Activated naive CD8-positive, alpha-beta T cell treated with anti-CD3 and anti-CD28 coated beads, Interleukin-2, amount 10 ng/mL, durations not matched to agents 7 days and 5 days (primary cell): ENCODE measurements at regions not wholly inside any gene's neighbourhood (a gene's known extent, or its start where the extent isn't known, plus 50 kb on each side); places are given as distances from the start of the nearest gene placed in this dataset.
A peak's percentile ranks its signal among the peaks of the same experiment; 100 is the strongest.

Source experiments
- ATAC-seq: fragments of 150-1000 bp; cut with Tn5 transposase; one replicate; pipeline ENCODE4 v1.10.0; 2021; ENCODE audit warnings: low read depth, moderate library complexity
- POLR2A ChIA-PET: fragments of 350-600 bp; sonication (Branson Sonifier 250); formaldehyde crosslinking; loops from one replicate; lab custom pipeline; 2021; ENCODE audit warnings: antibody characterized with exemption; lab: Charles Lee
- DNase-seq: peaks from one replicate; pipeline ENCODE4 v3.0.0; 2021
- H3K27ac Mint-ChIP-seq: one replicate; pipeline ENCODE4 v1.8.0; 2022; ENCODE audit warnings: mild to moderate bottlenecking, mixed read lengths
- H3K27me3 Mint-ChIP-seq: one replicate; pipeline ENCODE4 v1.8.0; 2022; ENCODE audit warnings: mild to moderate bottlenecking, moderate library complexity, mixed read lengths
- H3K36me3 Mint-ChIP-seq: one replicate; pipeline ENCODE4 v1.8.0; 2021; ENCODE audit warnings: mild to moderate bottlenecking, mixed read lengths
- H3K4me1 Mint-ChIP-seq: one replicate; pipeline ENCODE4 v1.8.0; 2021; ENCODE audit warnings: mixed read lengths
- H3K4me3 Mint-ChIP-seq: one replicate; pipeline ENCODE4 v1.8.0; 2022; ENCODE audit warnings: mild to moderate bottlenecking, moderate library complexity, mixed read lengths
- H3K9me3 Mint-ChIP-seq: one replicate; pipeline ENCODE4 v1.8.0; 2021; ENCODE audit warnings: mixed read lengths

DNA sequence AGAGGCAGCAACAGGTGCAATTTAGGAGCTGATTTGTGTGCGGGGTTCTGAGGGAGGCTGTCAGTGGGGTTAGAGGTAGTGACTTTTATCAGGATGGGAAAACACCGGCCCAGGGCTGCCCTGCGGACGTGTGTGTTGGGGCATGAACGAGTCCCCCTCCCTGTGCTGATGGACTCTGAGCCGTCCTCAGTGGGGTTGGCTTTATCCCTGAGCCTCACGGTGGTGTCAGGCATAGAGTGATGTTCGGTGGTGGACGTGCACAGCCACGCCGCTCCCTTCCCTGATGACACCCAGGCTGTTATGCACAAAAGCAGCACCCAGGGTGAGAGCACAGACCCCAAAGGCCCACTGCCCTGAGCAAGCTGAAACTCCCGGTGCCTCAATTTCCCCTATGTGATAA, 809.1 kb downstream of the BRD1 start:
- Mint-ChIP-seq H3K27me3 (no peaks in the 10 kb centered on the region), H3K9me3 (no peaks in the 10 kb centered on the region), H3K4me3 (no peak overlapping the region), H3K4me1 (no peaks in the 10 kb centered on the region), H3K27ac (no peak overlapping the region), H3K36me3 (no peaks in the 10 kb centered on the region)
- DNase-seq = peak; percentile 7
- POLR2A ChIA-PET = no interaction called here
- ATAC-seq = no peak

DNA sequence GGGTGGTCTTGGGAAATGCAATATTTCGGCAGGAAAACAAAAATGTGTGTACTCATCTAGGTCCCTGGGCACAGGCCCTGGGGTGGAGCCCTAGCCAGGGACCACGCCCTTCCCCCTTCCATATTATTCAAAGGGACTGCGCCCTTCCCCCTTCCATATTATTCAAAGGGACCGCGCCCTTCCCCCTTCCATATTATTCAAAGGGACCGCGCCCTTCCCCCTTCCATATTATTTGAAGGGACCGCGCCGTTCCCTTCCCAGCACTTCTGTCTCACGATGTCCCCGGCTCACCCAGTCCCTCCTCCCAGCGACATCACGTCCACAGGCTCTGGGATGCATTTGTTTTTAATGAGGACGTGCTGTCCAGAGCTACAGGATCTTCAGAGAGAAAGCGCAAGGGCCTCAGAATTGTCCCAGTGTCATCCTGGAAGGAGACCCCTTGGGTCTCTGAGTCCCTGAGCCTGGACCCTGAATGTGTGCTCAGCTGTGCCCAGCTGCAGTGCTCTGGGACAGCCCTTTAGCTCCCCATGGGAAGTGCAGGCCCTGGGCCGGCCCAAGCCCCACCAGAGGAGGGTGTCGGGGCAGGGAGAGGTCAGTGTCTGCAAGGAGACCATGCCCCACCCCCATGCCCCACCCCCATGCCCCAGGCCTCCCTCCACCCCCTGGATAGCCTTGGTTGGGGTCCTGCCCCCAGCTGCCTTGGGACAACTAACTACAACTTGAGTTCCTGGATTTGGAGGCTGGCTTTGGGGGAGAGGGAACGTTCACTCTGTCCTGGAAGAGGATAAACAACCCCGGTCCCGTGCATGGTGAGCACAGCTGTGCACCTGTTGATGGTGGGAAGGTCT, 810.0 kb downstream of the BRD1 start:
- DNase-seq = peak; percentile 8
- no peak for ATAC-seq
- H3K27me3 Mint-ChIP-seq = no peaks in the 10 kb centered on the region
- POLR2A ChIA-PET = no interaction called here
- no peaks in the 10 kb centered on the region for H3K9me3 Mint-ChIP-seq
- H3K4me3 Mint-ChIP-seq = no peak overlapping the region
- H3K27ac Mint-ChIP-seq = no peak overlapping the region
- no peaks in the 10 kb centered on the region for H3K4me1 Mint-ChIP-seq
- H3K36me3 Mint-ChIP-seq = no peaks in the 10 kb centered on the region

DNA sequence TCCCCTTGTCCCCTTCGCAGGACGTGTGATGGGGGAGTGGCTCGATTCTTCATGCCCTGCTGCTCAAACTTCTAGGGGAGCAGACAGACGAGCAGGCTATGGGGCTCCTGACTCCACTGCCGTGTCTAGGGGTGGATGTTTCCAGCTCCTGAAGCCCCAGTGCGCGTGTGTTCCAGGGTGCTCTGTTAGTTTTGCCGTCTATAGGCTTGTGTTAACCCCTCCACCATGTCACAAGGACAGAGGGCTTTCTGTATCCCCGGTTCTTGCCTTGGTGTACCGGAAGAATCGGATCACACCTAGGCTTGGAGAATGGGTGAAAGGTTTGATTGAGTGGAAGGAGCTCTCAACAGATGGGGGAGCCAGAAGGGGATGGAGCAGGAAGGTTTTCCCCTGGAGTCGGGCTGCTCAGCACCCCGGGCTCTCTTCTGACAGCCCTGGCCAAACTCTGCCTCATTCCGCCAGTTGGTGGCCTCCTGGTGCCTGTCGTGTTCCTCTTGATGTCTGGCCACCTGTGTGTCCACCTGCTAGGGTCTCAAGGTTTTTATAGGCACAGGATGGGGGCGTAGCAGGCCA, 810.7 kb downstream of the BRD1 start:
- DNase-seq (peak; percentile 3), ATAC-seq (no peak)
- Mint-ChIP-seq H3K27ac (no peak overlapping the region), H3K9me3 (no peaks in the 10 kb centered on the region), H3K36me3 (no peaks in the 10 kb centered on the region), H3K27me3 (no peaks in the 10 kb centered on the region), H3K4me3 (no peak overlapping the region), H3K4me1 (no peaks in the 10 kb centered on the region)
- POLR2A ChIA-PET = no interaction called here

DNA sequence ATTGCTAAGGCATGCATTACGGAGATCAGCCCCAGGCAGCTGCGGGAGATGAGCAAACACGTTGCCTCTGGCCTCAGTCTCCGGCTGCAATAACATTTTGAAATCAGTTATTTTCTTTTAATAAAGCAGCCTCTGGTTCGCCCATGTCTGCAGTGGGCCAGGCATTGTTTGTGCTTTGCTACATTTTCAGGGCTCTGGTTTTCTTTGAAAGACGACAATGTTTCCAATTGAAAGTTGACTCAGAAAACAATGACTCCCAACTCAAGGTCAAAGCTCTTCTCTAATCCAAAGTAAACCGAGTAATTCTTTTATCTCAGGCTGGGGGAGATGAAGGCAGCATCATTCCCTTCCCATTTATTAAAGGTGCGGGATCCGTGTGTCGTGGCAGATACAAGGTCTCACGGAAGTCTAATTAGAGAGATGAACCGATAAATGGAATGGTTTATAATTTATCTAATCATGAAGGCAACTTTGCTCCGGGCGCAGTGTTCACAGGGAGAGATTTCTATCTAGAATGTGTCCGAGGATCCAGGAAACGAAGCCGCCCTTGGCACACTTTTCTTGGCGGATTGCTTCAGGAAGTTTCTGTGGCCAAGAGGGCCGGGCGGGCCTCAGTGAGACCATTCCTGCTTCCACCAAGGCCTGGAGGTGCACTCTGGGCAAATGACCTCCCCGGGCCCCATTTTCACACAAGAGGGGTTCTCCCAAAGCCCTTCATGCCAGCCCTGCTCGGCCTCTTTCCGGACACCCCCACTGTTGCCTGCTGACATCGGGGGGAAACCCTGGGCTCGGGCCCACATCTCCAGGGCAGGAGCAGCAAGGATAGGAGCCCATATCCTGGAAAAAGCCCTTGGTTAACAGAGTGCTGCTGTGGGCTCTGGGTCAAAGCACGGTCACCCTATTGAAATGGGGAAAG, 811.4 kb downstream of the BRD1 start:
- POLR2A ChIA-PET = no interaction called here
- no peaks in the 10 kb centered on the region for H3K36me3 Mint-ChIP-seq
- no peak overlapping the region for H3K4me3 Mint-ChIP-seq
- DNase-seq (peak; percentile 10), ATAC-seq (no peak)
- H3K4me1 Mint-ChIP-seq = no peaks in the 10 kb centered on the region
- H3K9me3 Mint-ChIP-seq = no peaks in the 10 kb centered on the region
- no peak overlapping the region for H3K27ac Mint-ChIP-seq
- no peaks in the 10 kb centered on the region for H3K27me3 Mint-ChIP-seq

DNA sequence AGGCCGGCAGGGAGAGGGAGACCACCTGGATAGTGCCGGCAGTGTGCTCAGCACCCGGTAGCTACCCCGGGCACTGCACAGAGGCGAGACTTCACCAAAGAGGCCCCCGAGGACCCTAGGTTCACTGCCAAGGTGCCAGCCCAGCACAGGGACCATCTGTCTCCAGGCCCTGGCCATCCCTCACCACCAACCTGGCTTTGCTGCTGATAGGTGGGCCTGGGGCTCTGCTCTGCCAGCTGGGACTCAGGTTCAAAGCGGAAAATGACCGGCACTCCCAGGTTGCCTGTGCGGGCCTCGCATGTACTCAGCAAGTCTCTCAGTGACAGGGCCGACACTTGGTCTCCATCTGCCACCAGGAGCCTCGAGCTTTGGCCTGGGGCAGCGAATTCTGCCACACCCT, 812.2 kb downstream of the BRD1 start:
- Mint-ChIP-seq H3K4me3 (no peak overlapping the region), H3K4me1 (no peaks in the 10 kb centered on the region), H3K27ac (no peak overlapping the region), H3K27me3 (no peaks in the 10 kb centered on the region), H3K9me3 (no peaks in the 10 kb centered on the region), H3K36me3 (no peaks in the 10 kb centered on the region)
- DNase-seq = no peak
- ATAC-seq = no peak
- POLR2A ChIA-PET = no interaction called here

DNA sequence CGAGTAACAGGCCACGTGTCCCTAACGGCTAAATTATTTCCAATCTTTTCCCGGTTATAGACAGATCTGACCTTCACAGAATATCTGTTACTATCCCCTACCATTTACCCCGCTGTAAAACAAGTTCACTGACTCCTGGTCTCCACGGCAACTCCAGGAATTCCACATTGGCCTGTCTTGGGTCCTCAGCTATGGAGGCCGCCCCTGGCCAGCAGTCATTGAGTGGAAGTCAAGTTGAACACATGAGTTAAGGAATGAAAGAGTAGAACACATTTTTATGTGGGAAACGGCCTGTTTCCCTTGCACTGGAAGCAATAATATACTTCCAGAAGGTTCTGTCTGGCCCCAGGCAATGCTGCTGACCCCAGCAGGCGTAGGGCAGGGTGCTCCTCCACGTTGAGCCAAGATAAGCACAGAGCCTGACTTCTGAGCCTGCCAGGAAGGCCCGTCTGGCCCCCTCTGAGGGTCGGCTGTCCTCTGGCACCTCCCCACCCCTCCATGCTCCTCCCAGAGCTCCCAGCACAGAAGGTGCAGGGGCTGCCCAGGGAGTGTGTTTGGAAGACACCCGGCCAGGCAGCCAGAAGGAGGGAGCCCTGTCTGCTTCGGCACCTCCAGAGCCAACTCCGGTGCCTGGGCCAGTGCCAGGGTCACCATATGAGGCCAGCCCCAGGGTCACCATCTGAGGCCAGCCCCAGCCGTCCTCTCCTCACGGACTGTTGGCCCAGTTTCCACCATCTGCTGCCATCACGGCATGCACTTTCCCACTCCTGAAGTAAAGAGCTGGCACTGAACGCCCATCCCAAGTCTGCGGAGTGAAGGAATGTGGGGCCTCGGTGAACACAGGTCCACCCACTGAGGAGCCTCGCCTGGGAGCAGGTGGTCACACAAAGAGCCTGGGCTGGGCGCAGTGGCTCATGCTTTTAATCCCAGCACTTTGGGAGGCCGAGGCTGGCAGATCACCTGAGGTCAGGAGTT, 813.2 kb downstream of the BRD1 start:
- no peaks in the 10 kb centered on the region for H3K27me3 Mint-ChIP-seq
- POLR2A ChIA-PET = no interaction called here
- no peaks in the 10 kb centered on the region for H3K36me3 Mint-ChIP-seq
- ATAC-seq (no peak), DNase-seq (peak; percentile 9)
- H3K27ac Mint-ChIP-seq = no peak overlapping the region
- no peak overlapping the region for H3K4me3 Mint-ChIP-seq
- no peaks in the 10 kb centered on the region for H3K4me1 Mint-ChIP-seq
- H3K9me3 Mint-ChIP-seq = no peaks in the 10 kb centered on the region

DNA sequence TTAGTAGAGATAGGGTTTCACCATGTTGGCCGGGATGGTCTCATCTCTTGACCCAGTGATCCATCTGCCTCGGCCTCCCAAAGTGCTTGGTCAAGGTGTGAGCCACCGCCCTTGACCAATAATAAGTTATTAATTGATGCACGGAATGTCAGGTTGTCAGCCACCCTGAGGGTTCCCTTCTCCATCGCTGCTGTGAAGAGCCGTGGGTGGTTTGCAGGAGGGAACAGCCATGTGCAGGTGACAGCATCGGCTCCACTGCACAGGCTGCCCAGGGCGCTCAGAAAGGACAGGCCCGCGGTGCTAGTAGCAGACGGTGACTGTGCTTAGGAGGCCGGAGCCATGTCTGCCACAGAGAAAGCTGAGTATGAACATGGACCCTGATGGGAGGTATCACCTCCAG, 814.0 kb downstream of the BRD1 start:
- Mint-ChIP-seq H3K4me1 (no peaks in the 10 kb centered on the region), H3K36me3 (no peaks in the 10 kb centered on the region), H3K27ac (no peak overlapping the region), H3K4me3 (no peak overlapping the region), H3K9me3 (no peaks in the 10 kb centered on the region), H3K27me3 (no peaks in the 10 kb centered on the region)
- DNase-seq (peak; percentile 10), ATAC-seq (no peak)
- POLR2A ChIA-PET = no interaction called here

DNA sequence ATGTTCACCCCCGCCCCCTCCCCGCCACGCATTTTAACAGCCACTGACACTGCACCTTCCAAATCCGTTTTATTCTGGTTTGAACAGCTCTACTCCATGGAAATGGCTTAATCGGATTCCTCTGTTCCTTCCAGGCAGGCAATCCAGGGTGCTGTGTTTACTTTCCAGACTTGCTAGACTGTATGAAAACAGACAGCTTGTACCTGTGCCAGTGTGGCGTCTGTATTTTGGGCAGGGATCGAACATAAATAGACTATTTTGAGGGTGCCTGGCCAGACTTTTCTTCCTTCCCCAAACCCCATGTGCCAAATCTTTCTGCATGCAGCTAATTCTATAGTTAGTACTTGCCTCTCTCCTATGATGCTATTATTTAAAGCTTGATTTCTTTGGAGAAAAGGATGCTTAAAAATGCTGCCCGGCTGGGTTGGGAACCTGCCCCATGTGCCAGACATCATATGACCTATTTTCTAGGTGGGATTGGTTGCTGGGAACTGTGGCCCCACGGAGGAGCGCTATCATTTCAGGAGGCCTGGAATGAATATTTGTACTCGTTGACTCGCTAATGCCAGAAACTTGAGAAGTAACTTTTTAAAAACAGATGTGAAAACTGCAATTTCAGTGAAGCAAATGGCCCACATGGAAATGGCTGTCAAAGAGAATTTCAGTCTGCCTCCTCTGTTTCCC, 814.8 kb downstream of the BRD1 start:
- H3K36me3 Mint-ChIP-seq = no peaks in the 10 kb centered on the region
- H3K4me3 Mint-ChIP-seq = no peak overlapping the region
- H3K9me3 Mint-ChIP-seq = no peaks in the 10 kb centered on the region
- H3K4me1 Mint-ChIP-seq = no peaks in the 10 kb centered on the region
- DNase-seq (no peak), ATAC-seq (no peak)
- H3K27ac Mint-ChIP-seq = no peak overlapping the region
- no peaks in the 10 kb centered on the region for H3K27me3 Mint-ChIP-seq
- POLR2A ChIA-PET = no interaction called here

DNA sequence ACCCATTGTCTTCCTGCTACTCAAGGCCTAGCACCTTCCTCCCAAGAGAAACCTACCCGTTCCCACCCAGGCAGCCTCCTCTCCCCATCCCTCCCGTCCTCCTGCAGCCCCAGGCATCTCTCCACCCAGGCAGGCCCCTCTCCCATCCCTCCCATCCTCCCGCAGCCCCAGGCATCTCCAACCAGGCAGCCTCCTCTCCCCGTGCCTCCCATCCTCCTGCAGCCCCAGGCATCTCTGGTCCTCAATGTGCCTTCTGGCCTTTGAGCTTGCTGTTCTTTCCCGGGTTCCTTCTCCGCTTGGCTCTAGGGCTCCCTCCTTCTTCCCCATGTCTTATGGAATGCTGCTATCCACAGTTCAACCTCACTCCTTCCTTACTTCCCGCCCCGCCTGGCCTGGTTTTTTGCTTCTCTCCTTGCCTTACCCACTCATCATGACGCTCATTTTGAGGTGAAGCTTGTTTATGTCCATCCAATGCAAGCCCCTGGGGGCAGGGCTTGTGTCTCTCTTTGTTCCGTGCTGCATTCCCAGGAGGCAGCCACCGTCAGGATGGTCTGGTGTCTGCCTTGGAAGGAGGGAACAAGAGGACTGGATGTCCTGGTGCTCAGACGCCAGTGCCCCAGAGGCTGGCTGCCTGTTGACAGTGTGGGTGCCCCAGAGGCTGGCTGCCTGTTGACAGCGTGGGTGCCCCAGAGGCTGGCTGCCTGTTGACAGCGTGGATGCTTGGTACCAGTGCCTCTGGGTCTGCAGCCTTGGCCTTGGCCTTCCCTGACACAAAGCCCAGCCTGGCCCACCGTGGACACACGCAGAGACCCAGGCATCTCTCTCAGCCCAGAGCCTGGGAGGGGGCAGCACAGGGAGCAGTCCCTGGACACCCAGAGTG, 815.7 kb downstream of the BRD1 start:
- H3K4me1 Mint-ChIP-seq = no peaks in the 10 kb centered on the region
- peak; percentile 15 for DNase-seq
- H3K4me3 Mint-ChIP-seq = no peak overlapping the region
- no peaks in the 10 kb centered on the region for H3K9me3 Mint-ChIP-seq
- no peak overlapping the region for H3K27ac Mint-ChIP-seq
- H3K27me3 Mint-ChIP-seq = no peaks in the 10 kb centered on the region
- POLR2A ChIA-PET = no interaction called here
- H3K36me3 Mint-ChIP-seq = no peaks in the 10 kb centered on the region
- no peak for ATAC-seq

DNA sequence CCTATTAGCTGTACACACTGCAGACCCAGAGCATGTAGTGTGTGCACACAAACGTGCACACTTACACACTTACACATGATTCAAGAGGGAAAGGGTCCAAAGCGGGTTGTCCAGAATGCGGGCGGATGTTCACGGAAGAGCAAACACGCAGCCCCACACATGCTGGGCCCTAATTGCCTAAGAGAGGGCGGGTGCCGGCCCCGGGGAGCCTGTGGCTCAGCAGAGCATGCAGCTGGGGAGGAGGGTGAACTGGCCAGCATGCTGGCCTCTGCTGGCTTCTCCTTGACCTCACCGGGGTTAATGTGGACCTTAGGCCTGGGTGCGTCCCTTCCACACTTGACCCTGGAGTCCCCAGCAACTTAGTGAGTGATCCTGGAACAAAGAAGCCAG, 816.3 kb downstream of the BRD1 start:
- H3K27me3 Mint-ChIP-seq = no peaks in the 10 kb centered on the region
- no peak overlapping the region for H3K4me3 Mint-ChIP-seq
- POLR2A ChIA-PET = no interaction called here
- no peak for DNase-seq
- H3K9me3 Mint-ChIP-seq = no peaks in the 10 kb centered on the region
- no peaks in the 10 kb centered on the region for H3K36me3 Mint-ChIP-seq
- no peak for ATAC-seq
- no peak overlapping the region for H3K27ac Mint-ChIP-seq
- no peaks in the 10 kb centered on the region for H3K4me1 Mint-ChIP-seq

DNA sequence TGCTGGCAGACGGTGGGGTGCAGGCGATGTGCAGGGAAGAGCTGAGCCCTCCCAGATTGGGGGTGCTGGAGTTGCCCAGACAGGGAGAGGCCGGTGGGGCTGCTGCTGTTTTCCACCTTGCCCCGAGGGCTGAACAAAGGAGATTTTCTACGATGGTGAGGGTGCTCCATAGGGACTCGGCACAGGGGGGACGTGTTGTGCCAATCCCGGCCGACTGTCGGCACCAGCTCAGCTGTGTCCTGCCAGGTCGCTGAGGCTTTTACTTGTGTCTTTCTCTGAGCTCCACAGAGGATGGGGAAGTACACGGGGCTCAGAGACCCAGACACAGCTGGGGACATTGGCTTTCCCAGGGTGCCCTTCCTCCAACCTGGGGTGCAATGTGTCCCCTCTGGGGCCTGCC, 816.8 kb downstream of the BRD1 start:
- H3K27ac Mint-ChIP-seq = no peak overlapping the region
- no peaks in the 10 kb centered on the region for H3K9me3 Mint-ChIP-seq

More for the DNA sequence above, 816.8 kb downstream of the BRD1 start:
- Mint-ChIP-seq H3K4me1 (no peaks in the 10 kb centered on the region), H3K4me3 (no peak overlapping the region), H3K36me3 (no peaks in the 10 kb centered on the region), H3K27me3 (no peaks in the 10 kb centered on the region)
- ATAC-seq (no peak), DNase-seq (no peak)
- POLR2A ChIA-PET = no interaction called here
